ENCODE measurements at regions not wholly inside any gene's neighbourhood (a gene's known extent, or its start where the extent isn't known, plus 50 kb on each side); places are given as distances from the start of the nearest gene placed in this dataset.

- DNase-seq (ENCODE audit: low read depth, low spot score), result no peak
Measured at GRCh38 chr2:221267773-221268425, 304.2 kb downstream of the EPHA4 start.

DNA sequence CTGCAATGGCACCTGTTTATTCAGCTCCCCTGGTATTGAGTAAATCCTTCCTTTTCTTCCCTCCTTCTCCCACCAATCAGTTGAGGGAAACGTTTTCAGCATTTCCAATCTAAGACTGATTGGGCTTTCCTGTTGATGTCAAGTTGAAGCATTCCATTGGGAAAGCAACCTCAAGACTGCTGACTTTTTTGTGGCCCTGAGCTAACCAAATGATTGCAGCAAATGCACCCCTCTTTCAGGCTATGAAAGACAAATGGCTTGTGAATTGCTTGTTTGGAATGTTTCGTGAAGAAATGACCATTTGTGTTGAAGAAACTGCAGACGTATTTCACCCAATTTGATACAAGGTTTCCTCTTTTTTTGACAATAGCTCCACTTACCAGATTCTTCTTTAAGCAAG is 303.5 kb downstream of the EPHA4 start:
- no peak for DNase-seq (ENCODE audit: low read depth, low spot score)

GRCh38 chr2:221270806-221271205 is 301.3 kb downstream of the EPHA4 start:
- DNase-seq (ENCODE audit: low read depth, low spot score), result no peak

DNA sequence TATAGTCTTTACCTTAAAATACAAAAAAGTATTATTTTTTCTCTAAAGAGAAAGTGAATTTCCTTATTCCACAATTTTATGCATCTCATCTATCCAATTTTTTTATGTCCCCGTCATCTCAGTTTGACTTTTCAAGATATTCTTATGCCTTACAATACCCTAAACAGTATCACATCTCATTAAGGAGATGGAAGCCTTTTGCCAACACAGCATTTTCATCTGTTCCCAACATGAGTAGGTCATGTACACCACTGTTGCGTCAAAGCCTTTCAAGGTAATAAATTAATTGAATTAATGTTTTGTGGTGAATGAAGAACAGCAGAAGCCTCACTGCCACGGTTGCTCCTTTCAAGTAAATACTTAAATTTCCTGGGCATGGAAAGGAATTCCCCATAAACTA is 299.4 kb downstream of the EPHA4 start:
- no peak for DNase-seq (ENCODE audit: low read depth, low spot score)

GRCh38 chr2:221276033-221276432 is 296.1 kb downstream of the EPHA4 start:
- DNase-seq (ENCODE audit: low read depth, low spot score), result no peak

DNA sequence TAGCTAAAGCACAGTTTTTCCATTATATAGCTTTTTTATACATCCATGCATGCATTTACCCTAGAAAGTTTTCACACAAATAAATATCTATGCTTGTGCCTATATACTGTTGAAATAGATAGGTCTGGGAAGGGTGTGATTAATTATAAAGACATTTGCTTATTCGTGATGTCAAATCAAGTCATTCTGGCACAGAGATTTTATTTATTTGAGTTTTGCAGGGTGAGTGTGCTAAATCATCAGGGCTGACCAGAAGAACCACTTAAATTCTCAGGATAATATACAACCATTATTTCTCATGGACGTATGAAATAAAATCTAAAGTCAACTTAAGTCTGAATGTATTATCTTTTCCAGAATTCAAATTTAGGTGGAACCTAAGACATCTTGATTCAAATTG is 295.5 kb downstream of the EPHA4 start:
- DNase-seq (ENCODE audit: low read depth, low spot score), result no peak

GRCh38 chr2:221282386-221282785 is 289.7 kb downstream of the EPHA4 start:
- DNase-seq (ENCODE audit: low read depth, low spot score), result no peak

- no peak for DNase-seq (ENCODE audit: low read depth, low spot score)
Measured at GRCh38 chr2:221283896-221284545, 288.1 kb downstream of the EPHA4 start.

DNA sequence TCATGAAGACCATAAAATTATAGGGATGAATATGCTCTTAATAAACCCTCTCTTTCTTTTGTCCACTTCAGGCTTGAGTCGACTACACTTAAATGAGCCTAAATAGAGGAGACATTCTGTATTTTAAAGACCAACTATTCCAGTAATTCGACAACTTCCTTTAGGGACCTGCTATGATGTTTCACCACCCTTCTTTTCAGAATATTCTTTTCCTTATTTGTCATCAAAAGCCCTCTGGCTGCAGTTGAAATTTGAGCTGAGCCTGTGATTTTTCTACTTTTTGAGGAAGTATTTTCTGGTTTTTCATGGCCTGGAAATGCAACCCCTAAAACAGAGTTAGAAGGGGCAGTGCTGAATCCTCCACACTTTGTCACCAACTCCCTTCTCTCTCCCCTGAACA is 287.0 kb downstream of the EPHA4 start:
- DNase-seq (ENCODE audit: low read depth, low spot score), result no peak

- no peak for DNase-seq (ENCODE audit: low read depth, low spot score)
Measured at GRCh38 chr2:221286406-221286805, 285.7 kb downstream of the EPHA4 start.

GRCh38 chr2:221289389-221289788 is 282.7 kb downstream of the EPHA4 start:
- DNase-seq (ENCODE audit: low read depth, low spot score), result no peak

DNA sequence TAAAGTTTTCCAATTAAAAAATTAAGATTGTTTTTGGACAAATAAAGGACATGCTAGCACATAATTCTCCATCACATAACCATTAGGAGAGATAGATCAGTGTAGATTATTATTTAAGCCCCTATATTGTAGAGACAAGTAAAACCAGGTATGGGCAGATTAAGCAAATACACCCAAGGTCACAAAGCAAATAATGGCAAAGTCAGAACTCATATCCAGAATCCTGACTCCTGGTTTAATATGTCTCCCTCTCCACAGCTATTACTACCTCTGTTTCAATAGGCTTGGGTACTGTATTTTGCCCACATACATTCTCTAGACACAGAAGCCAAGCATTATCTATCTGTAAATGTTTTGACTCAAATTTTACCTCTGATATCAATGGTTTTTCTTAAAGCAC is 282.3 kb downstream of the EPHA4 start:
- no peak for DNase-seq (ENCODE audit: low read depth, low spot score)

GRCh38 chr2:221293949-221294742 is 278.0 kb downstream of the EPHA4 start:
- no peak for DNase-seq (ENCODE audit: low read depth, low spot score)

GRCh38 chr2:221304916-221305315 is 267.2 kb downstream of the EPHA4 start:
- DNase-seq (ENCODE audit: low read depth, low spot score), result no peak

DNA sequence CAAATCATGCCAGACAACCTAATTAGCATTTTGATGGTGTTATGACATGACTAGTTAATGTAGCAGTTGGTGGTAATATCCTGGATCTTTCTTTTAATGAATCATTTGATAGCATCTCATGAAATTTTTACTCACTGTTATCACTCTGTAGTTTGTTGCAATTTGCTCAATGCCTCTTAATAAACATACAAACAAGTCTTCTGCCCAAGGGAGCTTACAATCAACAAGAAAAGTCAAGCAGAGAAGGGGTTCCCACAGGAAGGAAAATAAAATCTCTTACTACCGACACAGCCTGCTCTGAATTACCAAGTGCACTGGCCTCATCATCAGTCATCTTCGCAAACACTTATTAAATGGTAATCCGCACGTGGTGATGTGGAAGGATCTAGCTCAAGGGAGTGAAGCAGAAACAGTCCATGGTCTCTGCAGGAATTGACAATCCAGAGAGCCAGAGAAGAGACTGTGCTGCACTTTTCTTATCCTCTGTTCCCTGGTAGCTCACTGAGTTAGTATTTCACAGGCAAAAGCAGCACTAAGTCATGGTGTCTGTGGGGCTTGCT is 263.5 kb downstream of the EPHA4 start:
- no peak for DNase-seq (ENCODE audit: low read depth, low spot score)

GRCh38 chr2:221309892-221310583 is 262.1 kb downstream of the EPHA4 start:
- DNase-seq (ENCODE audit: low read depth, low spot score), result no peak

DNA sequence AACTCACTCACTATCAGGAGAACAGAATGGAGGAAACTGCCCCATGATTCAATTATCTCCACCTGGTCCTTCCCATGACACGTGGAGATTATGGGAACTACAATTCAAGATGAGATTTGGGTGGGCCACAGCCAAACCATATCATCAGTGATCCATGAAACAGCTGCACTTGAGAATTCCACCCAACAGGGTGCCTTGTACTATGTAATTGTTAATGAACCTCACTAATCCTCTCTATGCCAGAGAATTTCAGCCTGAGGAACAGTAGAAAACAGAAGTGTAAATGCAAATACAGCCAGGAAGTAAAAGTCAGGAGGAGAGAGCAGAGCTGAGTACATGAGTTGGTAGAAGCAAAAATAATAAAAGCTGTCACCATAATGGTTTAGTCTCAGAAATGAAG is 261.4 kb downstream of the EPHA4 start:
- DNase-seq (ENCODE audit: low read depth, low spot score), result no peak

DNA sequence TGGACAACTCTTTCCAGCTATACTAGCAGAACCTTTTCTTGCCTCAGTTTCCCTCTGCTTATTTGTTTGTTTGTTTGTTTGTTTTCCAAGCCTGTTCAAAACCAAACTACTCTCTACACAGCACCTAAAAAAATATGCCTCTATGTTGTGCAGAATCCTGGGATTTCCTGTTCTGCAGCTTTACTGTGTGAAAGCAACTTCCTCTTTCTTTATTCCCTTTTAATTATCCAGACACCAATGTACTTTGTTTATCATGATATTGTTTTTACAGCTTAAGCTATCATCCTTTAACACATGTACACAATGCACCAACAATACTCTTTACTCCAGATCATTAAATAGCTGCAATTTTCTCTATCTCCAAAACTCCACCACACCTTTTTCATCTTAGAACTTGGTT is 259.5 kb downstream of the EPHA4 start:
- DNase-seq (ENCODE audit: low read depth, low spot score), result no peak

DNA sequence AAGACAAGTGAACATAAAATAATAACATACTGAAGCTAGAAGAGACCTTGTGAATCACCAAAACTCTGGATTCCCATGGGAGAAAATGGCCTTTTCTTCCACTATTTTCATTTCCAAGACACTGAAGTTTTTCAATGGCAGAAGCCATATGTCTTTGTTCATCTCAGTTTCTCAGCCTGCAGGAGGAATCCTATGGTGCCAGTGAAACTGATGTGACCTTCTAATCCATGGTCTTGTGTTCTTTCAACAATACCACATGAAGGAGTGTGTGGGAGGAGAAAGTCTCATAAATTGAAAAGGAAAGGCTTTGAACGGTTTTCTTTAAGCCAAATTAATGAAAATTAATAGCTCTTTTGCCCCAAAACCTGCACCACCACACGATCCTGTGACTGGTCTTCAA is 257.3 kb downstream of the EPHA4 start:
- no peak for DNase-seq (ENCODE audit: low read depth, low spot score)

DNA sequence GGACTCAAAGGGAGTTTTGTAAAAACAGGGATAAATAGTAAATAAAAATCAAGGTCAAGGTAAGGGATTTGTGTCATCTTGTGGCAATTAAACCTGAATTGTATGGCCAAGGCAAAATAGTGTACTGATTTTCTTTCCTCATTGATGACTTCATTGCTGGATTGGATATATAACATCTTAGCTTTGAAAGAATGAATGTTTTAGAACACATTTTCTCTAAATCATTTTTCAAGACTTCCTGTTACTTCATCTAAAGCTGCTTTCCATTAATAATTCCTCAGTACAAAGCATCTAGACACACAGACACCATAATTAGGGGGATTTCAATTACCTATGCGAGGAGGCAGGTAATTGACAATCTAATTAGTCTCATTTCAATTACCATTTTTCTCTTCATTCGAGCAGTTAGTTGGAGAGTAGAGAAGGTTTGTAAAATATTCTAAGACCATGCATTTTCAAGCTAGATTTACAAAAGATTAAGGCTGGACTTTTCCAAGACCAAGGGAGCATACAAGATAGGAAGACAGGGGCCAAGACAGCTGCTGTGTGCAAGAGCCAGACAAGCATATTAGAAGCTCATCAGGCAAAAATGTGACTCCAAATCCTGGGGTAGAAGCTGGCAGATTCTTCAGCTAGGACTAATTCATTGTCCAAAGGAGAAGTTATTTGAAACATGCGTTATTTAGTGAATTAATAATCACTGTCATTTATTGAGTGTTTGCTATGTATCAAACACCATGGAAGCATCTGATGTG is 253.6 kb downstream of the EPHA4 start:
- no peak for DNase-seq (ENCODE audit: low read depth, low spot score)

DNA sequence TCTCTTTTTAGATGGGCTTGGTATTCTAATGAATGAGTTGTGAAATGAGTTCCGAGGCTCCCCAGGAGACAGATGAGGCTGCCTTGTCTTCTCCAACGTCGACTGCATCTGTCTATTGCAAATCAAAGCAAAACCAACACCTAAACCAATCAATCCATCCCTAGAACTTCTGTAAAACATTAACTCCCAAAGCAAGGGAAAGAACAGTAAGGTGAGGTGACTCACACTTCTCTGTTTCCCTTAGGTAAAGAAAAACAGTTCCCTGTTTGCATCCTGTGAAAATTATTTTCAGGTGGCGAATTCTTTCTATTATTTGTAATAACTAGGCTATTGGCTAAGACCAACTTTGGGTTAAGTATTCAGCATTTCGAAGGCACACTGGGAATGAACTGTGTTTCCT is 249.4 kb downstream of the EPHA4 start:
- no peak for DNase-seq (ENCODE audit: low read depth, low spot score)

Data from brain pericyte (primary cell).